GM13977 (cell line): ENCODE measurements at regions not wholly inside any gene's neighbourhood (a gene's known extent, or its start where the extent isn't known, plus 50 kb on each side); places are given as distances from the start of the nearest gene placed in this dataset.
"Not testable (repeated sequence)": the region's sequence is repeated elsewhere in the genome, so short reads cannot be mapped to it uniquely, and the experiment has no call there.

Experiments used
- DNase-seq: peaks from one replicate; pipeline ENCODE4 v3.0.0; 2012; ENCODE audit warnings: low spot score
- in situ Hi-C: fragments of 300-500 bp; cut with MboI; formaldehyde crosslinking; loops from one replicate; pipeline ENCODE4 v1.12.0; 2022; ENCODE audit warnings: low sequenced_read_pairs, low pct_unique_long_range_greater_than_20kb, mixed read lengths, inconsistent platforms; ENCODE audit not compliant: unreplicated experiment
- TF ChIP-seq, protein P1 (sequence below): IDR thresholded peaks from 2 replicates; pipeline ENCODE4 v1.5.1; 2012; ENCODE audit warnings: mild to moderate bottlenecking, control low read depth; ENCODE audit not compliant: insufficient read depth; ENCODE audit errors: extremely low read depth, missing control alignments

DNA sequence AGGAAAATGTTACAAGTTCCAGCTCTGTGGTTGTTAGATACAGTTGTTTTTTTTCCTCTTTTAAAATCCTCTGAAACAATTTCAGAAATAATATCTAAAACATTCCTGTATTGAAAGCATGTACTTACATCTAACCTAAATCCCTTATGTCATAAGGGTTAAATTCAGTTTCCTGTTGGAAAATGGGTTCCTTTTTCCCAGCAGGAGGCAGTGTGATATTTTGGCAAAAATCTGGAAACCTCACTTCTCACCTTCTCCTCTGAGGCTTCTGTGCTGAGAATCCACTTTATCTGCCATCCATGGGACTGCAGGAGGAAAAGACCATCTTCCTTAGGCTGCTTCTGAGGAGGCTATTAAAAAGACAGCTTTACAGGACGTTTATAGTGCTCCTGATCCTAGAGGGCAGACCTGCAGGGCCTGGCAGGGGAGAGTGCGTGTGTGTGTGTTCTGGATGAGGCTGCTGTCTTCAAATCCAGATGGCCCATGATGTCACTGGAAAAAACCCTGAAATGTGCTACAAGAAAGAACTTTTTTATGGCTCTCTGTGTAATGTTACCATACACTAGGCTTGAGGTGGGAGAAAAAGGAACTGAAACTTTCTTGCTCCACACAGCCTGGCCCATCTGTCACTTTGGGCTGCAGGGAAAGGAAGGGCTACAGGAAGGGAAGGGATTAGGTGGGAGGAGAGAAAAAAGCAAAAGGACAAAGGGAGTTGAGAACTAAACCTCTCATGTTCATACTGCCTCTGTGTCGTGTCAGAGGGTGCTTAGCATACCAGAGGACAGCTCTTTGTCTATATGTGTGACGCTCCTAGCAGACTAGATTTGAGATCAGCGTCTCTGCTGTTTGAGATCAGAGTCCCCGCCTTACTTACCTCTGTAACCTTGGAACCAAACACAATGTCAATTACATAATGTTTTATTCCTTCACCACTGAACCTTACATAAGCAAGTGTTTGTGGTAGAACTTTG, 379.2 kb upstream of the SPAG17 start:
- in situ Hi-C loops, result no loop called here
- TF ChIP-seq, protein P1, sequence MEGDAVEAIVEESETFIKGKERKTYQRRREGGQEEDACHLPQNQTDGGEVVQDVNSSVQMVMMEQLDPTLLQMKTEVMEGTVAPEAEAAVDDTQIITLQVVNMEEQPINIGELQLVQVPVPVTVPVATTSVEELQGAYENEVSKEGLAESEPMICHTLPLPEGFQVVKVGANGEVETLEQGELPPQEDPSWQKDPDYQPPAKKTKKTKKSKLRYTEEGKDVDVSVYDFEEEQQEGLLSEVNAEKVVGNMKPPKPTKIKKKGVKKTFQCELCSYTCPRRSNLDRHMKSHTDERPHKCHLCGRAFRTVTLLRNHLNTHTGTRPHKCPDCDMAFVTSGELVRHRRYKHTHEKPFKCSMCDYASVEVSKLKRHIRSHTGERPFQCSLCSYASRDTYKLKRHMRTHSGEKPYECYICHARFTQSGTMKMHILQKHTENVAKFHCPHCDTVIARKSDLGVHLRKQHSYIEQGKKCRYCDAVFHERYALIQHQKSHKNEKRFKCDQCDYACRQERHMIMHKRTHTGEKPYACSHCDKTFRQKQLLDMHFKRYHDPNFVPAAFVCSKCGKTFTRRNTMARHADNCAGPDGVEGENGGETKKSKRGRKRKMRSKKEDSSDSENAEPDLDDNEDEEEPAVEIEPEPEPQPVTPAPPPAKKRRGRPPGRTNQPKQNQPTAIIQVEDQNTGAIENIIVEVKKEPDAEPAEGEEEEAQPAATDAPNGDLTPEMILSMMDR, result no peak

DNA sequence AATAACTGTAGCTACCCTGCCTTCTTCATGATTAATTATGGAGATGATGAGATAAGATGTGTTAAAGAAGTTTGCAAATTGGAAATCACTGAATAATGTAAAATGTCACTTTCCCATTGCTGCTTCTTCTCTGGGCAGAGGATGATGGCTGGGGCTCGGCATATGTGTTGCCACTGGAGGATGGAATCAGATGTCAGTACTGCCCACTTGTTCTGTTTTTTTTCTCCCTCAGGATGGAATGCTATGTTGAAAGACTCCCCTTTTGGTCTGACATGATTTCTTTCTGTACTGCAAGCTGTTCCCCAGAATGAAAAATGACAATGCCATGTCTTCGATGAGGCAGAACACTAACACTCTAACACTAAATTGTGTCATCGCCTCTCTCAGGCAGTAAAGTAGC, 373.9 kb upstream of the SPAG17 start:
- DNase-seq, result no peak
- in situ Hi-C loops, result no loop called here
- TF ChIP-seq, protein P1, result no peak

More for the DNA sequence above, 379.2 kb upstream of the SPAG17 start:
- peak; percentile 8 for DNase-seq

DNA sequence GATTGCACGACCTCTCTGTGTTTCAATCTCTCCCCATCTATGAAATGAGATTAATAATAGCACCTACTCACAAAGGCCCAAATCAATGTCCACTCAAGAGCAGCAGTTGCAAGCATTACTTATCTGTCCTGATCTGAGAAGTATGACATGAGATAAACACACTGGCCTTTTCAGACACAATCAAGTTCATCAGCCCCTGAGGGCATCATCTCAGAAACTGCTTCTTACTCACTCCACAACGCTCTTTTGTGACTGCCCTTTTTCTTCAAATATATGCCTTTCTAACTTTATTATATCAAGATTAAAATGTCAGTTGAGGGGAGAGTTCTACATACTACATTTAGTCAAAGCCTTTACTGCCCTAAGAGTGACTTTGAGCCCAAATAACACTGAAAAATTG, 371.9 kb upstream of the SPAG17 start:
- in situ Hi-C loops, result no loop called here
- TF ChIP-seq, protein P1, result no peak
- DNase-seq, result no peak

DNA sequence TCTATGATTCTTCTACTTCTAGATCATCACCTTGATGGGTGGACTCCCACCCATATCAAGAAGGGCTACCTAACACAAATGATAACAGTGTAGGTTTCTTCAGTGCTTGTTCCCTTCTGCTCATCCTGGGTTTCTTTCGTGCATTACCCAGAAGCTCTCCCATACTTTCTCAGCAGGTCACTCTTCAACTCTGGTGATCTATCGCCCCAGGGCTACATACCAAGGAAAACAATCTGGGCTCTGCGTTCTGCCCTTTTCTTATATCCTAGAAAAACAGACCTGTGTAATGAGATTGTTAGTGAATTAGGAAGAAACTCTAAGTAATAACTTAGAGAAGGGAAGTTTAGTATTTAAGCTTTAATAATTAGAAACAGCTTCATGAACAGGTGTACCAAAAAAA, 370.6 kb upstream of the SPAG17 start:
- in situ Hi-C loops, result no loop called here
- TF ChIP-seq, protein P1, result no peak
- DNase-seq, result no peak

DNA sequence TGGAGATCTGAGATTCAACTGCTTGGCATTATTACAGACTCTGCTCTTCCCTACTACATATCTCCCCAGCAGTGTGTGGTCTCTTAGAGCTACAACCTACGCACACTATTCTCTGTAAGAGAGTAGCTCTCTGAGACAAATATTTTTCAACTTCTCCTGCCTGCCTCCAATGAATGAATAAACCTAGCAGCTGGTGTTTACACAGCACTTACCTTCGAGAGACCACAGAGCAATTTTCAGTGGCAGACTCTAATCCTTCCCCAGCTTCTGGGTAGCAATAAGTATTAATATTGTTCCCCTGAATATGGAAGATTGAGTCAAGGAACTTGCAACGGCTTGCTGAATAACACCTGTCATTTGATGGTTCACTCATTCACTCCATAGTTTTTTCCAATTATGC, 350.9 kb upstream of the SPAG17 start:
- no peak for DNase-seq
- TF ChIP-seq, protein P1, result no peak

DNA sequence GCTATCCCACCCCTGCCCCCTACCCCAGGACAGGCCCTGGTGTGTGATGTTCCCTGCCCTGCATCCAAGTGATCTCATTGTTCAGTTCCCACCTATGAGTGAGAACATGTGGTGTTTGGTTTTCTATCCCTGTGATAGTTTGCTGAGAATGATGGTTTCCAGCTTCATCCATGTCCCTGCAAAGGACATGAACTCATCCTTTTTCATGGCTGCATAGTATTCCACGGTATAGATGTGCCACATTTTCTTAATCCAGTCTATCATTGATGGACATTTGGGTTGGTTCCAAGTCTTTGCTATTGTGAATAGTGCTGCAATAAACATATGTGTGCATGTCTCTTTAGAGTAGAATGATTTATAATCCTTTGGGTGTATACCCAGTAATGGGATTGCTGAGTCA, 326.9 kb upstream of the SPAG17 start:
- in situ Hi-C loops, DNase-seq: not testable (repeated sequence)

More for the DNA sequence above, 350.9 kb upstream of the SPAG17 start:
- in situ Hi-C loops, result no loop called here

DNA sequence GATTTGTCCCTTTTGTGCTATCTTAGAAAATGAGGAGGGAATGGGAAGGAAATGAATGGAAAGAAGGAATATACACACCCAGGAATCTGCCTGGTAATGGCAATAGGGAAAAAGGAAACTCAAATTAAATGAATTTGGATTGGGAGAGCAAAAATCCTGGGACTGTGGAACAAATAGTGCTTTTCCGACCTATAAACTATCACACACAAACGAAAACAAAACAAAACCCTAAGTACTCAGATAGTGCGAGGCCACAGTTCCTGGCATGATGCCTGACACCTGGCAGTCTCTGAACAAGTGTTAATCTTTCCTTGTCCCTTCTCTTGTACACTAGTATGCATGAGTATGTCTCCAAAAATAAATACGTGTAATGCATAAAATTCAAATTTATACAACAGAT, 319.8 kb upstream of the SPAG17 start:
- in situ Hi-C loops, result no loop called here
- TF ChIP-seq, protein P1, result no peak
- no peak for DNase-seq
